PC-9 (cell line): ENCODE measurements at regions not wholly inside any gene's neighbourhood (a gene's known extent, or its start where the extent isn't known, plus 50 kb on each side); places are given as distances from the start of the nearest gene placed in this dataset.
A peak's percentile ranks its signal among the peaks of the same experiment; 100 is the strongest.

Experiments used
- BruUV-seq: library from RNA; stranded (reverse); fragments of 400-500 nt; replicated peaks from 2 replicates; lab custom pipeline; 2021; lab: Mats Ljungman, UMichigan
- CTCF ChIA-PET: fragments of 300-600 bp; sonication (Branson Sonifier 250); formaldehyde crosslinking; loops from one replicate; lab custom pipeline; 2022; ENCODE audit warnings: antibody characterized with exemption; lab: Charles Lee
- POLR2A ChIA-PET: fragments of 300-600 bp; sonication (Branson Sonifier 250); formaldehyde crosslinking; loops from one replicate; lab custom pipeline; 2022; ENCODE audit warnings: antibody characterized with exemption; ENCODE audit not compliant: unreplicated experiment; lab: Charles Lee
- DNase-seq, 2 experiments: peaks; one replicate each; pipeline versions ENCODE4 v3.0.0 to v3.0.0-alpha.2; 2015 to 2022; ENCODE audit warnings: mixed read lengths in 1 of 2
- H2AFZ ChIP-seq: fragments of 200-600 bp; sonication (generic); 2 replicates; pipeline ENCODE4 v1.8.1; 2017; ENCODE audit warnings: antibody characterized with exemption
- H3F3A ChIP-seq: fragments of 200-600 bp; sonication (generic); 2 replicates; pipeline ENCODE4 v1.8.1; 2017; ENCODE audit warnings: antibody characterized with exemption, mild to moderate bottlenecking, low read depth; ENCODE audit not compliant: insufficient read depth
- H3K27ac ChIP-seq: fragments of 200-600 bp; sonication (generic); 2 replicates; pipeline ENCODE4 v1.6.1; 2016; ENCODE audit warnings: mixed run types
- H3K27me3 ChIP-seq: fragments of 200-600 bp; sonication (generic); 2 replicates; pipeline ENCODE4 v1.6.1; 2016; ENCODE audit warnings: low read depth, mixed run types; ENCODE audit not compliant: insufficient read depth
- H3K36me3 ChIP-seq: fragments of 200-600 bp; sonication (generic); 2 replicates; pipeline ENCODE4 v1.6.1; 2016; ENCODE audit warnings: low read depth, mixed run types
- H3K4me1 ChIP-seq: fragments of 200-600 bp; sonication (generic); replicated peaks from 2 replicates; pipeline ENCODE4 v1.6.1; 2016; ENCODE audit warnings: mixed run types; ENCODE audit not compliant: insufficient read depth
- H3K4me2 ChIP-seq: fragments of 200-600 bp; sonication (generic); 2 replicates; pipeline ENCODE4 v1.6.1; 2017; ENCODE audit warnings: mixed run types
- H3K4me3 ChIP-seq: fragments of 200-600 bp; sonication (generic); 2 replicates; pipeline ENCODE4 v1.6.1; 2016; ENCODE audit warnings: mixed run types
- H3K79me2 ChIP-seq: fragments of 200-600 bp; sonication (generic); 2 replicates; pipeline ENCODE4 v1.6.1; 2017; ENCODE audit warnings: low read depth, mixed run types
- H3K9me2 ChIP-seq: fragments of 200-600 bp; sonication (generic); 2 replicates; pipeline ENCODE4 v1.8.1; 2017; ENCODE audit warnings: mild to moderate bottlenecking; ENCODE audit not compliant: insufficient read depth
- H3K9me3 ChIP-seq: fragments of 200-600 bp; sonication (generic); 2 replicates; pipeline ENCODE4 v1.8.1; 2016; ENCODE audit warnings: low read depth; ENCODE audit not compliant: insufficient read depth
- H4K20me1 ChIP-seq: fragments of 200-600 bp; sonication (generic); 2 replicates; pipeline ENCODE4 v1.8.1; 2017; ENCODE audit not compliant: insufficient read depth
- EZH2 ChIP-seq: fragments of 200-600 bp; sonication (generic); IDR thresholded peaks from 2 replicates; pipeline ENCODE4 v1.8.0; 2017; ENCODE audit warnings: antibody characterized with exemption, low read depth
- intact Hi-C: fragments of 100-400 bp; cut with micrococcal nuclease; formaldehyde crosslinking; loops from one replicate; pipeline ENCODE4 v1.10.0; 2022; ENCODE audit not compliant: unreplicated experiment
- TF ChIP-seq, protein P1 (sequence below): fragments of 200-600 bp; sonication (generic); conservative IDR thresholded peaks from 2 replicates; pipeline ENCODE4 v1.6.1; 2017; ENCODE audit warnings: mixed run types, antibody characterized with exemption, mild to moderate bottlenecking, moderate library complexity

DNA sequence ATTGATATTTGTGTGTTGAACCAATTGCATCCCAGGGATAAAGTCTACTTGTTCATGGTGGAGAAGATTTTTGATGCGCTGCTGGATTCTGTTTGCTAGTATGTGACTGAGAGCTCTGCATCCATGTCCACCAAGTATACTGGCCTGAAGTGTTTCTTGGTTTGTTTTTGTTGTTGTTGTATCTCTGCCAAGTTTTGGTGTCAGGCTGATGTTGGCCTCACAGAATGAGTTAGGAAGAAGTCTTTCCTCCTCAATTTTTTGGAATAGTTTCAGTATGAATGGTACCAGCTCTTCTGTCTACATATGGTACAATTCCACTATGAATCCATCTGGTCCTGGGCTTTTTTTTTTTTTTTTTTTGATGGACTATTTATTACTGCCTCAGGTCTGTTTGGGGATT, 50.9 kb upstream of the OSTN start:
- Histone ChIP-seq H3K4me3 (no peak overlapping the region), H3K4me1 (no peaks in the 10 kb centered on the region), H3K9me2 (no peaks in the 10 kb centered on the region), H2AFZ (no peak overlapping the region), H3K79me2 (no peaks in the 10 kb centered on the region), H3K4me2 (no peak overlapping the region), H3K27me3 (no peaks in the 10 kb centered on the region), H3K9me3 (0 out of 2 replicates have a peak, but pooled peaks cover 3% of the 10 kb centered on the region), H3F3A (no peaks in the 10 kb centered on the region), H3K36me3 (no peaks in the 10 kb centered on the region), H3K27ac (no peak overlapping the region), H4K20me1 (no peaks in the 10 kb centered on the region)
- no peak for DNase-seq
- intact Hi-C loops, result no loop called here
- no TSS peak for BruUV-seq
- POLR2A ChIA-PET, result no interaction called here
- CTCF ChIA-PET, result no interaction called here
- TF ChIP-seq EZH2, result no peak
- TF ChIP-seq, protein P1, sequence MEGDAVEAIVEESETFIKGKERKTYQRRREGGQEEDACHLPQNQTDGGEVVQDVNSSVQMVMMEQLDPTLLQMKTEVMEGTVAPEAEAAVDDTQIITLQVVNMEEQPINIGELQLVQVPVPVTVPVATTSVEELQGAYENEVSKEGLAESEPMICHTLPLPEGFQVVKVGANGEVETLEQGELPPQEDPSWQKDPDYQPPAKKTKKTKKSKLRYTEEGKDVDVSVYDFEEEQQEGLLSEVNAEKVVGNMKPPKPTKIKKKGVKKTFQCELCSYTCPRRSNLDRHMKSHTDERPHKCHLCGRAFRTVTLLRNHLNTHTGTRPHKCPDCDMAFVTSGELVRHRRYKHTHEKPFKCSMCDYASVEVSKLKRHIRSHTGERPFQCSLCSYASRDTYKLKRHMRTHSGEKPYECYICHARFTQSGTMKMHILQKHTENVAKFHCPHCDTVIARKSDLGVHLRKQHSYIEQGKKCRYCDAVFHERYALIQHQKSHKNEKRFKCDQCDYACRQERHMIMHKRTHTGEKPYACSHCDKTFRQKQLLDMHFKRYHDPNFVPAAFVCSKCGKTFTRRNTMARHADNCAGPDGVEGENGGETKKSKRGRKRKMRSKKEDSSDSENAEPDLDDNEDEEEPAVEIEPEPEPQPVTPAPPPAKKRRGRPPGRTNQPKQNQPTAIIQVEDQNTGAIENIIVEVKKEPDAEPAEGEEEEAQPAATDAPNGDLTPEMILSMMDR, result no peak

DNA sequence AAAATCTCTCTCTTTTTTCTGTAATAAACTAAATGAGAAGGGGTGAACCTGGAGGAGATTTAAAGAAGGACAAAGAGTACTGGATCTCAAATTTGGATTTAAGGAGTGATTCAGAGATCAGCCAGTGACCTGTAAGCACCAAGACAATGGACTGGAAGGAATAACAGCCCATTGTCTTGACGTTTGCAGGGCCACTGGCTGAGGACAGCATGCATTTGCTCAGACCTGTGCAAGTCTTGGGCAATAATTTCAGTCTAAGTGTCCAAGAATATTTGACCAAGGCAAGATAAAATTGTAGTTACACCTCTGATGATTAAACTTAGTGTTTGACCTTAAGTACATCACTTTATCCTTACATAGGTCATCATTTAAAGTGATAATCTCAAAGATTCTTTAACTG, 55.8 kb upstream of the OSTN start:
- Histone ChIP-seq H3K4me3 (no peak overlapping the region), H3K9me2 (no peaks in the 10 kb centered on the region), H3K79me2 (no peaks in the 10 kb centered on the region), H3K27me3 (no peaks in the 10 kb centered on the region), H2AFZ (0 out of 2 replicates have a peak overlapping the region, but pooled peaks have one; percentile 30), H3F3A (no peaks in the 10 kb centered on the region), H4K20me1 (no peaks in the 10 kb centered on the region), H3K27ac (no peak overlapping the region), H3K9me3 (peaks cover 4% of the 10 kb centered on the region), H3K4me1 (no peaks in the 10 kb centered on the region; the same call in 1 of the 2 replicates), H3K36me3 (no peaks in the 10 kb centered on the region), H3K4me2 (no peak overlapping the region)
- DNase-seq, result no peak
- intact Hi-C loops, result loop anchor here (5.0 kb wide), 1 partner anchor 94 kb away; no protein-coding TSS in a partner anchor
- no peak for TF ChIP-seq EZH2
- TF ChIP-seq, protein P1, result no peak
- ChIA-PET POLR2A (no interaction called here), CTCF (no interaction called here)
- BruUV-seq, result no TSS peak

DNA sequence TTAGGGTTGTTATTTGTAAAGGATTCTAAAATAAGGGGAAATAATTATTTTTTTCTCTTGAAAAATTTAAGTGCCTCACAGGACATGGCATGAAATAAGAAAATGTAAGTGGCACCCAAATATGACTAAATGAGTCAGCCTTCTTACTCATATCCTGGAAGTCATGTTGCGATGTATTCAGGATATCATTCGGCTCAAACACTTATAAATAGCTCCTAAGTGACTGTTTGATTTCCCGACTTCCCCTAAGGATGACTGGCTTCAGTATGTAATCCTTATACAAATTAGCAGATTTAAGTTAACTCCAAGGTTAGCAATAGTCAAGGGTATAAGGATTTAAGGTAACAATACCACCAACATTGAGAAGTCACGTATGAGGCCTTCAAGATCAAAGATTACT, 57.3 kb upstream of the OSTN start:
- Histone ChIP-seq H4K20me1 (no peaks in the 10 kb centered on the region), H3K4me2 (no peak overlapping the region), H3K27ac (no peak overlapping the region), H3K79me2 (no peaks in the 10 kb centered on the region), H2AFZ (no peak overlapping the region; the same call in 1 of the 2 replicates), H3K9me2 (no peaks in the 10 kb centered on the region), H3K4me3 (no peak overlapping the region), H3F3A (no peaks in the 10 kb centered on the region), H3K9me3 (peaks cover 4% of the 10 kb centered on the region), H3K36me3 (no peaks in the 10 kb centered on the region), H3K27me3 (no peaks in the 10 kb centered on the region), H3K4me1 (no peaks in the 10 kb centered on the region; the same call in 1 of the 2 replicates)
- ChIA-PET CTCF (no interaction called here), POLR2A (interaction anchor here (0.6 kb wide), 1 partner anchor 214 kb away, joined by 3 read pairs; no protein-coding TSS in a partner anchor)
- DNase-seq, result peak in 1 of 2 experiments; percentile 39
- TF ChIP-seq, protein P1, result no peak
- TF ChIP-seq EZH2, result no peak
- BruUV-seq, result no TSS peak
- intact Hi-C loops, result loop anchor here (5.0 kb wide), 1 partner anchor 96 kb away; no protein-coding TSS in a partner anchor
